NCI-H2171 (cell line): ENCODE measurements at regions not wholly inside any gene's neighbourhood (a gene's known extent, or its start where the extent isn't known, plus 50 kb on each side); places are given as distances from the start of the nearest gene placed in this dataset.
"Not testable (repeated sequence)": the region's sequence is repeated elsewhere in the genome, so short reads cannot be mapped to it uniquely, and the experiment has no call there.

Source experiments
- DNase-seq: peaks from one replicate; lab custom pipeline; 2025; lab: John Stamatoyannopoulos, UW

GRCh38 chr6:3551716-3552511 lies 95.1 kb upstream of the SLC22A23 start:
- DNase-seq, result no peak

- DNase-seq, result no peak
Measured at GRCh38 chr6:3549314-3549940, 92.6 kb upstream of the SLC22A23 start.

- DNase-seq, result no peak
Measured at GRCh38 chr6:3546121-3546520, 89.3 kb upstream of the SLC22A23 start.

- DNase-seq, result no peak
Measured at GRCh38 chr6:3545156-3545555, 88.3 kb upstream of the SLC22A23 start.

- DNase-seq, result no peak
Measured at GRCh38 chr6:3542032-3542640, 85.3 kb upstream of the SLC22A23 start.

- DNase-seq, result no peak
Measured at GRCh38 chr6:3541006-3541585, 84.2 kb upstream of the SLC22A23 start.

GRCh38 chr6:3540253-3540820 lies 83.5 kb upstream of the SLC22A23 start:
- DNase-seq, result no peak

GRCh38 chr6:3538536-3538935 lies 81.7 kb upstream of the SLC22A23 start:
- DNase-seq, result no peak

- no peak for DNase-seq
Measured at GRCh38 chr6:3536901-3537300, 80.1 kb upstream of the SLC22A23 start.

- DNase-seq, result no peak
Measured at GRCh38 chr6:3535776-3536435, 79.1 kb upstream of the SLC22A23 start.

- no peak for DNase-seq
Measured at GRCh38 chr6:3535033-3535775, 78.4 kb upstream of the SLC22A23 start.

GRCh38 chr6:3534599-3534998 lies 77.7 kb upstream of the SLC22A23 start:
- DNase-seq, result no peak

GRCh38 chr6:3533981-3534380 lies 77.1 kb upstream of the SLC22A23 start:
- DNase-seq, result no peak

- DNase-seq, result no peak
Measured at GRCh38 chr6:3532296-3532916, 75.6 kb upstream of the SLC22A23 start.

GRCh38 chr6:3531481-3531880 lies 74.6 kb upstream of the SLC22A23 start:
- no peak for DNase-seq

- no peak for DNase-seq
Measured at GRCh38 chr6:3530515-3530914, 73.7 kb upstream of the SLC22A23 start.

- DNase-seq, result no peak
Measured at GRCh38 chr6:3529721-3530120, 72.9 kb upstream of the SLC22A23 start.

- no peak for DNase-seq
Measured at GRCh38 chr6:3529232-3529631, 72.4 kb upstream of the SLC22A23 start.

GRCh38 chr6:3528081-3528671 lies 71.3 kb upstream of the SLC22A23 start:
- DNase-seq, result not testable (repeated sequence)

GRCh38 chr6:3527651-3527977 lies 70.8 kb upstream of the SLC22A23 start:
- DNase-seq, result no peak
